ENCODE measurements at regions not wholly inside any gene's neighbourhood (a gene's known extent, or its start where the extent isn't known, plus 50 kb on each side); places are given as distances from the start of the nearest gene placed in this dataset.

- no peak for DNase-seq (ENCODE audit: low read depth, low spot score)
- CTCF ChIA-PET = no interaction called here
Measured at GRCh38 chr7:8809320-8809719, 375.9 kb downstream of the NXPH1 start.

GRCh38 chr7:8817448-8818036 lies 384.1 kb downstream of the NXPH1 start:
- DNase-seq (ENCODE audit: low read depth, low spot score) = no peak

More at GRCh38 chr7:8809320-8809719, 375.9 kb downstream of the NXPH1 start:
- POLR2A ChIA-PET = no interaction called here
- TF ChIP-seq, protein P1, sequence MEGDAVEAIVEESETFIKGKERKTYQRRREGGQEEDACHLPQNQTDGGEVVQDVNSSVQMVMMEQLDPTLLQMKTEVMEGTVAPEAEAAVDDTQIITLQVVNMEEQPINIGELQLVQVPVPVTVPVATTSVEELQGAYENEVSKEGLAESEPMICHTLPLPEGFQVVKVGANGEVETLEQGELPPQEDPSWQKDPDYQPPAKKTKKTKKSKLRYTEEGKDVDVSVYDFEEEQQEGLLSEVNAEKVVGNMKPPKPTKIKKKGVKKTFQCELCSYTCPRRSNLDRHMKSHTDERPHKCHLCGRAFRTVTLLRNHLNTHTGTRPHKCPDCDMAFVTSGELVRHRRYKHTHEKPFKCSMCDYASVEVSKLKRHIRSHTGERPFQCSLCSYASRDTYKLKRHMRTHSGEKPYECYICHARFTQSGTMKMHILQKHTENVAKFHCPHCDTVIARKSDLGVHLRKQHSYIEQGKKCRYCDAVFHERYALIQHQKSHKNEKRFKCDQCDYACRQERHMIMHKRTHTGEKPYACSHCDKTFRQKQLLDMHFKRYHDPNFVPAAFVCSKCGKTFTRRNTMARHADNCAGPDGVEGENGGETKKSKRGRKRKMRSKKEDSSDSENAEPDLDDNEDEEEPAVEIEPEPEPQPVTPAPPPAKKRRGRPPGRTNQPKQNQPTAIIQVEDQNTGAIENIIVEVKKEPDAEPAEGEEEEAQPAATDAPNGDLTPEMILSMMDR (IDR thresholded peaks at IDR 0.05; ENCODE audit: insufficient read depth, low read length, missing control alignments) = no peak
- no peak overlapping the region for H3K4me3 ChIP-seq (ENCODE audit: low read depth, low read length)

GRCh38 chr7:8818406-8818805 lies 385.0 kb downstream of the NXPH1 start:
- H3K4me3 ChIP-seq (ENCODE audit: low read depth, low read length) = no peak overlapping the region
- no peak for DNase-seq (ENCODE audit: low read depth, low spot score)
- CTCF ChIA-PET = no interaction called here
- POLR2A ChIA-PET = no interaction called here
- TF ChIP-seq, protein P1 (IDR thresholded peaks at IDR 0.05; ENCODE audit: insufficient read depth, low read length, missing control alignments) = no peak

More at GRCh38 chr7:8817448-8818036, 384.1 kb downstream of the NXPH1 start:
- TF ChIP-seq, protein P1 (IDR thresholded peaks at IDR 0.05; ENCODE audit: insufficient read depth, low read length, missing control alignments) = no peak
- CTCF ChIA-PET = no interaction called here
- POLR2A ChIA-PET = no interaction called here
- H3K4me3 ChIP-seq (ENCODE audit: low read depth, low read length) = no peak overlapping the region

GRCh38 chr7:8822595-8822994 lies 389.2 kb downstream of the NXPH1 start:
- H3K4me3 ChIP-seq (ENCODE audit: low read depth, low read length) = no peak overlapping the region
- TF ChIP-seq, protein P1 (IDR thresholded peaks at IDR 0.05; ENCODE audit: insufficient read depth, low read length, missing control alignments) = no peak
- DNase-seq (ENCODE audit: low read depth, low spot score) = no peak
- POLR2A ChIA-PET = no interaction called here
- CTCF ChIA-PET = no interaction called here

- no peak for DNase-seq (ENCODE audit: low read depth, low spot score)
- no peak overlapping the region for H3K4me3 ChIP-seq (ENCODE audit: low read depth, low read length)
- TF ChIP-seq, protein P1 (IDR thresholded peaks at IDR 0.05; ENCODE audit: insufficient read depth, low read length, missing control alignments) = no peak
- CTCF ChIA-PET = no interaction called here
- POLR2A ChIA-PET = no interaction called here
Measured at GRCh38 chr7:8823486-8823885, 390.1 kb downstream of the NXPH1 start.

DNA sequence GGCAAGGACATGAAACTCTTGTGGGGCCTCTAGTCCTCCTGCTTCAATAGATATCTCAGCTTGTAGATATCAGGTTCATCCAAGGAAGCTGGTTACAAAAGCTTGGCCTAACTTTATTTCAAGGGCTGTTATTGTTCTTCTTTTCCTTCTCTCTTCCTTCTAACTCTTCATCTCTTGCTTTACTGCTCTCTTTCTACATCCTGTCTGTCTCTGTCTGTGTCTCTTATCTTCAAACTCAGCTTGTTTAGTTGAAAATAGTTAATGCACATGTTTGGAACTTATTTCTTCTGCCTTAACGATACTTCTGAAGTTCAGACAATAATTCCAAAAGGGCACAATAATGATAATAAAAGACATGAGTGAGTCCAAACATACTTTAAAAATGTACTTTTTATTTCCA lies 393.9 kb downstream of the NXPH1 start:
- POLR2A ChIA-PET = no interaction called here
- no peak for DNase-seq (ENCODE audit: low read depth, low spot score)

More for the DNA sequence above, 393.9 kb downstream of the NXPH1 start:
- CTCF ChIA-PET = no interaction called here
- no peak overlapping the region for H3K4me3 ChIP-seq (ENCODE audit: low read depth, low read length)
- TF ChIP-seq, protein P1 (IDR thresholded peaks at IDR 0.05; ENCODE audit: insufficient read depth, low read length, missing control alignments) = no peak

Measured in AG04449 (cell line).